ENCODE measurements at regions not wholly inside any gene's neighbourhood (a gene's known extent, or its start where the extent isn't known, plus 50 kb on each side); places are given as distances from the start of the nearest gene placed in this dataset.

- TF ChIP-seq CTCF (IDR thresholded peaks at IDR 0.05; ENCODE audit: extremely low read depth, insufficient read depth, missing control alignments) = no peak
- DNase-seq (ENCODE audit: low spot score) = no peak
- in situ Hi-C loops (cut with MboI; ENCODE audit: low pct_unique_long_range_greater_than_20kb, low sequenced_read_pairs, unreplicated experiment) = no loop called here
Observed at GRCh38 chr4:52249581-52249980, 198.5 kb downstream of the SPATA18 start.

- DNase-seq (ENCODE audit: low spot score) = no peak
- in situ Hi-C loops (cut with MboI; ENCODE audit: low pct_unique_long_range_greater_than_20kb, low sequenced_read_pairs, unreplicated experiment) = no loop called here
- TF ChIP-seq CTCF (IDR thresholded peaks at IDR 0.05; ENCODE audit: extremely low read depth, insufficient read depth, missing control alignments) = no peak
Observed at GRCh38 chr4:52250154-52250553, 199.1 kb downstream of the SPATA18 start.

GRCh38 chr4:52251864-52252263 is 200.8 kb downstream of the SPATA18 start:
- no peak for TF ChIP-seq CTCF (IDR thresholded peaks at IDR 0.05; ENCODE audit: extremely low read depth, insufficient read depth, missing control alignments)
- in situ Hi-C loops (cut with MboI; ENCODE audit: low pct_unique_long_range_greater_than_20kb, low sequenced_read_pairs, unreplicated experiment) = no loop called here
- no peak for DNase-seq (ENCODE audit: low spot score)

GRCh38 chr4:52253025-52253424 is 201.9 kb downstream of the SPATA18 start:
- no peak for DNase-seq (ENCODE audit: low spot score)
- no peak for TF ChIP-seq CTCF (IDR thresholded peaks at IDR 0.05; ENCODE audit: extremely low read depth, insufficient read depth, missing control alignments)
- in situ Hi-C loops (cut with MboI; ENCODE audit: low pct_unique_long_range_greater_than_20kb, low sequenced_read_pairs, unreplicated experiment) = no loop called here

GRCh38 chr4:52256522-52256921 is 205.4 kb downstream of the SPATA18 start:
- in situ Hi-C loops (cut with MboI; ENCODE audit: low pct_unique_long_range_greater_than_20kb, low sequenced_read_pairs, unreplicated experiment) = no loop called here
- TF ChIP-seq CTCF (IDR thresholded peaks at IDR 0.05; ENCODE audit: extremely low read depth, insufficient read depth, missing control alignments) = no peak
- no peak for DNase-seq (ENCODE audit: low spot score)

GRCh38 chr4:52259978-52260377 is 208.9 kb downstream of the SPATA18 start:
- in situ Hi-C loops (cut with MboI; ENCODE audit: low pct_unique_long_range_greater_than_20kb, low sequenced_read_pairs, unreplicated experiment) = no loop called here
- TF ChIP-seq CTCF (IDR thresholded peaks at IDR 0.05; ENCODE audit: extremely low read depth, insufficient read depth, missing control alignments) = no peak
- DNase-seq (ENCODE audit: low spot score) = no peak

Measured in GM13977 (cell line).